ENCODE measurements at regions not wholly inside any gene's neighbourhood (a gene's known extent, or its start where the extent isn't known, plus 50 kb on each side); places are given as distances from the start of the nearest gene placed in this dataset.

GRCh38 chr2:180690611-180691010 lies 289.8 kb upstream of the UBE2E3 start:
- Histone ChIP-seq H3K79me2 (ENCODE audit: insufficient read depth) (no peaks in the 10 kb centered on the region), H3K4me2 (no peak overlapping the region), H3K27ac (ENCODE audit: low read depth in 2 of 2, low read length in 1 of 2) (no peak overlapping the region), H3K27me3 (ENCODE audit: insufficient read depth) (no peaks in the 10 kb centered on the region), H3K36me3 (replicated peaks in 1 of 2; ENCODE audit: control insufficient read depth in 1 of 2, insufficient read depth in 2 of 2, low read length in 1 of 2) (no peaks in the 10 kb centered on the region), H3K9me3 (no peaks in the 10 kb centered on the region), H2AFZ (ENCODE audit: low read depth) (no peak overlapping the region), H3K4me1 (ENCODE audit: control insufficient read depth in 1 of 2, insufficient read depth in 2 of 2, low read depth in 1 of 2, low read length in 1 of 2) (no peaks in the 10 kb centered on the region; a peak in 1 of 4 replicates), H3K4me3 (ENCODE audit: low read depth in 2 of 2, low read length in 1 of 2) (no peak overlapping the region), H3F3A (replicated peaks; ENCODE audit: insufficient read depth) (no peaks in the 10 kb centered on the region), H3K9me2 (no peaks in the 10 kb centered on the region), H3K9ac (no peak overlapping the region), H4K20me1 (ENCODE audit: insufficient read depth) (no peaks in the 10 kb centered on the region)
- TF ChIP-seq CHD2 (IDR thresholded peaks at IDR 0.05; ENCODE audit: low read length, partially characterized antibody) (no peak), RFX5 (IDR thresholded peaks at IDR 0.05; ENCODE audit: low read length) (no peak), JUND (IDR thresholded peaks at IDR 0.05) (no peak)
- CTCF ChIA-PET: no interaction called here
- DNase-seq: no peak
- POLR2A ChIA-PET: no interaction called here

GRCh38 chr2:180682871-180683270 lies 297.5 kb upstream of the UBE2E3 start:
- no peaks in the 10 kb centered on the region for H3K4me1 ChIP-seq (ENCODE audit: control insufficient read depth in 1 of 2, insufficient read depth in 2 of 2, low read depth in 1 of 2, low read length in 1 of 2)
- no peak overlapping the region for H3K27ac ChIP-seq (ENCODE audit: low read depth in 2 of 2, low read length in 1 of 2)
- H3F3A ChIP-seq (replicated peaks; ENCODE audit: insufficient read depth): no peaks in the 10 kb centered on the region
- H3K4me2 ChIP-seq: no peak overlapping the region
- POLR2A ChIA-PET: no interaction called here
- H3K79me2 ChIP-seq (ENCODE audit: insufficient read depth): no peaks in the 10 kb centered on the region
- no peak overlapping the region for H2AFZ ChIP-seq (ENCODE audit: low read depth)
- H3K9me3 ChIP-seq: no peaks in the 10 kb centered on the region
- no peak for TF ChIP-seq POLR2AphosphoS5 (IDR thresholded peaks at IDR 0.05; ENCODE audit: low read depth, low read length)
- TF ChIP-seq SMC3 (IDR thresholded peaks at IDR 0.05; ENCODE audit: low read depth, low read length): no peak
- TF ChIP-seq CTCF (IDR thresholded peaks at IDR 0.05): no peak
- no peak for TF ChIP-seq RFX5 (IDR thresholded peaks at IDR 0.05; ENCODE audit: low read length)
- no peak for TF ChIP-seq ELF1 (IDR thresholded peaks at IDR 0.05)
- TF ChIP-seq FOXM1 (IDR thresholded peaks at IDR 0.05; ENCODE audit: low read depth): no peak
- TF ChIP-seq TEAD4 (IDR thresholded peaks at IDR 0.05; ENCODE audit: borderline replicate concordance, insufficient read depth): no peak
- TF ChIP-seq RCOR1 (IDR thresholded peaks at IDR 0.05; ENCODE audit: low read length): no peak
- TF ChIP-seq FOXJ3 (CRISPR knock-in tag; IDR thresholded peaks at IDR 0.05): no peak
- H3K36me3 ChIP-seq (replicated peaks in 1 of 2; ENCODE audit: control insufficient read depth in 1 of 2, insufficient read depth in 2 of 2, low read length in 1 of 2): no peaks in the 10 kb centered on the region
- CTCF ChIA-PET: no interaction called here
- H3K4me3 ChIP-seq (ENCODE audit: low read depth in 2 of 2, low read length in 1 of 2): no peak overlapping the region
- no peak overlapping the region for H3K9ac ChIP-seq
- DNase-seq: no peak
- H3K9me2 ChIP-seq: no peaks in the 10 kb centered on the region
- H4K20me1 ChIP-seq (ENCODE audit: insufficient read depth): no peaks in the 10 kb centered on the region
- 72% methylated on average over 1 of the region's 1 CpG for WGBS (ENCODE audit: low lambda C conversion rate)
- no peaks in the 10 kb centered on the region for H3K27me3 ChIP-seq (ENCODE audit: insufficient read depth)

- no peak overlapping the region for H3K9ac ChIP-seq
- WGBS (ENCODE audit: low lambda C conversion rate): 90% methylated on average over 2 of the region's 2 CpGs
- no peak overlapping the region for H3K4me2 ChIP-seq
- H2AFZ ChIP-seq (ENCODE audit: low read depth): no peak overlapping the region
- no peaks in the 10 kb centered on the region for H3K79me2 ChIP-seq (ENCODE audit: insufficient read depth)
- H3K27ac ChIP-seq (ENCODE audit: low read depth in 2 of 2, low read length in 1 of 2): no peak overlapping the region
- no peak for DNase-seq
- no peak for TF ChIP-seq MXI1 (IDR thresholded peaks at IDR 0.05; ENCODE audit: low read depth, low read length)
- TF ChIP-seq TAF1 (IDR thresholded peaks at IDR 0.05; ENCODE audit: borderline replicate concordance, low read depth, low read length): no peak
- TF ChIP-seq SIN3A (IDR thresholded peaks at IDR 0.05; ENCODE audit: borderline replicate concordance, low read depth, low read length): no peak
- TF ChIP-seq GABPA (IDR thresholded peaks at IDR 0.05; ENCODE audit: low read depth): no peak
- no peak for TF ChIP-seq JUND (IDR thresholded peaks at IDR 0.05)
- no peak for TF ChIP-seq CHD2 (IDR thresholded peaks at IDR 0.05; ENCODE audit: low read length, partially characterized antibody)
- no peak for TF ChIP-seq ZBTB33 (IDR thresholded peaks at IDR 0.05; ENCODE audit: borderline replicate concordance, low read depth)
- no peak for TF ChIP-seq NRF1 (IDR thresholded peaks at IDR 0.05; ENCODE audit: low read depth, low read length)
- TF ChIP-seq RCOR1 (IDR thresholded peaks at IDR 0.05; ENCODE audit: low read length): no peak
- TF ChIP-seq SMC3 (IDR thresholded peaks at IDR 0.05; ENCODE audit: low read depth, low read length): no peak
- no peak for TF ChIP-seq TEAD4 (IDR thresholded peaks at IDR 0.05; ENCODE audit: borderline replicate concordance, insufficient read depth)
- no peak for TF ChIP-seq FOSL2 (IDR thresholded peaks at IDR 0.05; ENCODE audit: borderline replicate concordance, low read depth)
- no peak for TF ChIP-seq RFX5 (IDR thresholded peaks at IDR 0.05; ENCODE audit: low read length)
- ChIA-PET CTCF (interaction anchor here (0.6 kb wide), 1 partner anchor 760 kb away, joined by 3 read pairs; no protein-coding TSS in a partner anchor), POLR2A (no interaction called here)
- no peaks in the 10 kb centered on the region for H3F3A ChIP-seq (replicated peaks; ENCODE audit: insufficient read depth)
- H3K4me1 ChIP-seq (ENCODE audit: control insufficient read depth in 1 of 2, insufficient read depth in 2 of 2, low read depth in 1 of 2, low read length in 1 of 2): no peaks in the 10 kb centered on the region
- H3K4me3 ChIP-seq (ENCODE audit: low read depth in 2 of 2, low read length in 1 of 2): no peak overlapping the region
- H3K36me3 ChIP-seq (replicated peaks in 1 of 2; ENCODE audit: control insufficient read depth in 1 of 2, insufficient read depth in 2 of 2, low read length in 1 of 2): no peaks in the 10 kb centered on the region
- H4K20me1 ChIP-seq (ENCODE audit: insufficient read depth): no peaks in the 10 kb centered on the region
- H3K27me3 ChIP-seq (ENCODE audit: insufficient read depth): no peaks in the 10 kb centered on the region
- no peaks in the 10 kb centered on the region for H3K9me3 ChIP-seq
- no peaks in the 10 kb centered on the region for H3K9me2 ChIP-seq
Observed at GRCh38 chr2:180679693-180680092, 300.7 kb upstream of the UBE2E3 start.

Data from SK-N-SH (cell line).